GM23338 (cell line): ENCODE measurements at regions not wholly inside any gene's neighbourhood (a gene's known extent, or its start where the extent isn't known, plus 50 kb on each side); places are given as distances from the start of the nearest gene placed in this dataset.

ENCODE experiments used
- ATAC-seq: fragments of 200-7000 bp; cut with Tn5 transposase; 3 replicates; pipeline ENCODE4 v1.9.1; 2020
- DNase-seq: peaks from one replicate; pipeline ENCODE4 v3.0.0-alpha.2; 2015; ENCODE audit warnings: low spot score
- H2AFZ ChIP-seq: fragments of 200-600 bp; sonication (generic); 2 replicates; pipeline ENCODE4 v1.8.0; 2016; ENCODE audit warnings: antibody characterized with exemption, mild to moderate bottlenecking, moderate library complexity
- H3F3A ChIP-seq: fragments of 200-600 bp; sonication (generic); replicated peaks from 2 replicates; pipeline ENCODE4 v1.8.0; 2017; ENCODE audit warnings: antibody characterized with exemption, mixed run types, low read depth
- H3K27ac ChIP-seq: fragments of 200-600 bp; sonication (generic); 2 replicates; pipeline ENCODE4 v1.6.1; 2016; ENCODE audit warnings: low read depth
- H3K27me3 ChIP-seq: fragments of 200-600 bp; sonication (generic); 2 replicates; pipeline ENCODE4 v1.8.0; 2016; ENCODE audit warnings: mild to moderate bottlenecking, mixed run types, moderate library complexity; ENCODE audit not compliant: insufficient read depth
- H3K36me3 ChIP-seq: fragments of 200-600 bp; sonication (generic); 2 replicates; pipeline ENCODE4 v1.8.0; 2016; ENCODE audit warnings: mild to moderate bottlenecking; ENCODE audit not compliant: insufficient read depth
- H3K4me1 ChIP-seq: fragments of 200-600 bp; sonication (generic); 2 replicates; pipeline ENCODE4 v1.8.0; 2016; ENCODE audit warnings: mild to moderate bottlenecking, moderate library complexity; ENCODE audit not compliant: insufficient read depth
- H3K4me2 ChIP-seq: fragments of 200-600 bp; sonication (generic); 2 replicates; pipeline ENCODE4 v1.7.1; 2017; ENCODE audit warnings: mixed run types
- H3K4me3 ChIP-seq: fragments of 200-600 bp; sonication (generic); 2 replicates; pipeline ENCODE4 v1.6.1; 2016; ENCODE audit warnings: mixed run types
- H3K79me2 ChIP-seq: fragments of 200-600 bp; sonication (generic); replicated peaks from 2 replicates; pipeline ENCODE4 v1.8.0; 2017; ENCODE audit warnings: mild to moderate bottlenecking; ENCODE audit not compliant: insufficient read depth
- H3K9me2 ChIP-seq: fragments of 200-600 bp; sonication (generic); 2 replicates; pipeline ENCODE4 v1.8.0; 2017; ENCODE audit not compliant: insufficient read depth
- H4K20me1 ChIP-seq: fragments of 200-600 bp; sonication (generic); replicated peaks from 2 replicates; pipeline ENCODE4 v1.8.0; 2017; ENCODE audit warnings: mild to moderate bottlenecking; ENCODE audit not compliant: insufficient read depth
- H3K27ac Mint-ChIP-seq: 2 replicates; pipeline ENCODE4 v1.8.0; 2020; ENCODE audit warnings: inconsistent platforms, mild to moderate bottlenecking, moderate library complexity, mixed read lengths
- H3K27me3 Mint-ChIP-seq: 3 replicates; pipeline ENCODE4 v1.8.0; 2022; ENCODE audit warnings: low read depth, mild to moderate bottlenecking, moderate library complexity, mixed read lengths, inconsistent platforms; ENCODE audit not compliant: insufficient read depth, poor library complexity
- H3K36me3 Mint-ChIP-seq: 3 replicates; pipeline ENCODE4 v1.8.0; 2021; ENCODE audit warnings: low read depth, mild to moderate bottlenecking, inconsistent platforms, moderate library complexity, mixed read lengths
- H3K4me1 Mint-ChIP-seq: 3 replicates; pipeline ENCODE4 v1.8.0; 2020; ENCODE audit warnings: mild to moderate bottlenecking, inconsistent platforms, mixed read lengths
- H3K4me3 Mint-ChIP-seq: 3 replicates; pipeline ENCODE4 v1.8.0; 2021; ENCODE audit warnings: moderate library complexity, mild to moderate bottlenecking, inconsistent platforms, mixed read lengths
- H3K9me3 Mint-ChIP-seq: 3 replicates; pipeline ENCODE4 v1.8.0; 2020; ENCODE audit warnings: moderate library complexity, mild to moderate bottlenecking, inconsistent platforms, mixed read lengths
- CREB1 ChIP-seq: fragments of 250-450 bp; sonication (Bioruptor Pico); IDR thresholded peaks from 2 replicates; pipeline ENCODE4 v1.5.0; 2020; ENCODE audit warnings: low read depth, mild to moderate bottlenecking, moderate library complexity
- EZH2 ChIP-seq: fragments of 200-600 bp; sonication (generic); IDR thresholded peaks from one replicate; pipeline ENCODE4 v1.8.0; 2017; ENCODE audit warnings: antibody characterized with exemption, mild to moderate bottlenecking, low read depth; ENCODE audit not compliant: unreplicated experiment
- JUNB ChIP-seq: IDR thresholded peaks from one replicate; pipeline ENCODE4 v1.6.1; 2016; ENCODE audit warnings: antibody characterized with exemption; ENCODE audit not compliant: unreplicated experiment
- POLR2AphosphoS5 ChIP-seq: IDR thresholded peaks from 2 replicates; pipeline ENCODE4 v1.6.1; 2016; ENCODE audit warnings: antibody characterized with exemption, low read depth
- REST ChIP-seq: IDR thresholded peaks from one replicate; pipeline ENCODE4 v1.6.1; 2018; ENCODE audit warnings: antibody characterized with exemption; ENCODE audit not compliant: unreplicated experiment
- ZNF114 ChIP-seq: fragments of 250-450 bp; sonication (Bioruptor Pico); IDR thresholded peaks from 2 replicates; pipeline ENCODE4 v1.5.0; 2020; ENCODE audit warnings: mild to moderate bottlenecking, moderate library complexity
- TF ChIP-seq, protein P1 (sequence below): fragments of 250-450 bp; sonication (Bioruptor Pico); IDR thresholded peaks from 2 replicates; pipeline ENCODE4 v1.5.0; 2020; ENCODE audit warnings: mild to moderate bottlenecking, moderate library complexity

DNA sequence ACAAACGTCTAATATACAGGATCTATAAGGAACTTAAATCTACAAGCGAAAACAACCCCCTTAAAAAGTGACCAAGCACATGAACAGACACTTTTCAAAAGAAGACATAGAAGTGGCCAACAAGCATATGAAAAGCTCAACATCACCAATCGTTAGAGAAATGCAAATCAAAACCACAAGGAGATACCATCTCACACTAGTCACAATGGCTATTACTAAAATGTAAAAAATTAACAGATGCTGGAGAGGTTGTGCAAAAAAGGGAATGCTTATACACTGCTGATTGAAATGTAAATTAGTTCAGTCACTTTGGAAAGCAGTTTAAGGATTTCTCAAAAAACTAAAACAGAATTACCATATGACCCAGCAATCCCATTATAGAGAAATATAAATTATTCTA is 1148.5 kb upstream of the FAM98A start:
- TF ChIP-seq EZH2 (no peak), POLR2AphosphoS5 (no peak), ZNF114 (CRISPR knock-in tag) (no peak), REST (no peak), CREB1 (CRISPR knock-in tag) (no peak), JUNB (no peak)
- TF ChIP-seq, protein P1, sequence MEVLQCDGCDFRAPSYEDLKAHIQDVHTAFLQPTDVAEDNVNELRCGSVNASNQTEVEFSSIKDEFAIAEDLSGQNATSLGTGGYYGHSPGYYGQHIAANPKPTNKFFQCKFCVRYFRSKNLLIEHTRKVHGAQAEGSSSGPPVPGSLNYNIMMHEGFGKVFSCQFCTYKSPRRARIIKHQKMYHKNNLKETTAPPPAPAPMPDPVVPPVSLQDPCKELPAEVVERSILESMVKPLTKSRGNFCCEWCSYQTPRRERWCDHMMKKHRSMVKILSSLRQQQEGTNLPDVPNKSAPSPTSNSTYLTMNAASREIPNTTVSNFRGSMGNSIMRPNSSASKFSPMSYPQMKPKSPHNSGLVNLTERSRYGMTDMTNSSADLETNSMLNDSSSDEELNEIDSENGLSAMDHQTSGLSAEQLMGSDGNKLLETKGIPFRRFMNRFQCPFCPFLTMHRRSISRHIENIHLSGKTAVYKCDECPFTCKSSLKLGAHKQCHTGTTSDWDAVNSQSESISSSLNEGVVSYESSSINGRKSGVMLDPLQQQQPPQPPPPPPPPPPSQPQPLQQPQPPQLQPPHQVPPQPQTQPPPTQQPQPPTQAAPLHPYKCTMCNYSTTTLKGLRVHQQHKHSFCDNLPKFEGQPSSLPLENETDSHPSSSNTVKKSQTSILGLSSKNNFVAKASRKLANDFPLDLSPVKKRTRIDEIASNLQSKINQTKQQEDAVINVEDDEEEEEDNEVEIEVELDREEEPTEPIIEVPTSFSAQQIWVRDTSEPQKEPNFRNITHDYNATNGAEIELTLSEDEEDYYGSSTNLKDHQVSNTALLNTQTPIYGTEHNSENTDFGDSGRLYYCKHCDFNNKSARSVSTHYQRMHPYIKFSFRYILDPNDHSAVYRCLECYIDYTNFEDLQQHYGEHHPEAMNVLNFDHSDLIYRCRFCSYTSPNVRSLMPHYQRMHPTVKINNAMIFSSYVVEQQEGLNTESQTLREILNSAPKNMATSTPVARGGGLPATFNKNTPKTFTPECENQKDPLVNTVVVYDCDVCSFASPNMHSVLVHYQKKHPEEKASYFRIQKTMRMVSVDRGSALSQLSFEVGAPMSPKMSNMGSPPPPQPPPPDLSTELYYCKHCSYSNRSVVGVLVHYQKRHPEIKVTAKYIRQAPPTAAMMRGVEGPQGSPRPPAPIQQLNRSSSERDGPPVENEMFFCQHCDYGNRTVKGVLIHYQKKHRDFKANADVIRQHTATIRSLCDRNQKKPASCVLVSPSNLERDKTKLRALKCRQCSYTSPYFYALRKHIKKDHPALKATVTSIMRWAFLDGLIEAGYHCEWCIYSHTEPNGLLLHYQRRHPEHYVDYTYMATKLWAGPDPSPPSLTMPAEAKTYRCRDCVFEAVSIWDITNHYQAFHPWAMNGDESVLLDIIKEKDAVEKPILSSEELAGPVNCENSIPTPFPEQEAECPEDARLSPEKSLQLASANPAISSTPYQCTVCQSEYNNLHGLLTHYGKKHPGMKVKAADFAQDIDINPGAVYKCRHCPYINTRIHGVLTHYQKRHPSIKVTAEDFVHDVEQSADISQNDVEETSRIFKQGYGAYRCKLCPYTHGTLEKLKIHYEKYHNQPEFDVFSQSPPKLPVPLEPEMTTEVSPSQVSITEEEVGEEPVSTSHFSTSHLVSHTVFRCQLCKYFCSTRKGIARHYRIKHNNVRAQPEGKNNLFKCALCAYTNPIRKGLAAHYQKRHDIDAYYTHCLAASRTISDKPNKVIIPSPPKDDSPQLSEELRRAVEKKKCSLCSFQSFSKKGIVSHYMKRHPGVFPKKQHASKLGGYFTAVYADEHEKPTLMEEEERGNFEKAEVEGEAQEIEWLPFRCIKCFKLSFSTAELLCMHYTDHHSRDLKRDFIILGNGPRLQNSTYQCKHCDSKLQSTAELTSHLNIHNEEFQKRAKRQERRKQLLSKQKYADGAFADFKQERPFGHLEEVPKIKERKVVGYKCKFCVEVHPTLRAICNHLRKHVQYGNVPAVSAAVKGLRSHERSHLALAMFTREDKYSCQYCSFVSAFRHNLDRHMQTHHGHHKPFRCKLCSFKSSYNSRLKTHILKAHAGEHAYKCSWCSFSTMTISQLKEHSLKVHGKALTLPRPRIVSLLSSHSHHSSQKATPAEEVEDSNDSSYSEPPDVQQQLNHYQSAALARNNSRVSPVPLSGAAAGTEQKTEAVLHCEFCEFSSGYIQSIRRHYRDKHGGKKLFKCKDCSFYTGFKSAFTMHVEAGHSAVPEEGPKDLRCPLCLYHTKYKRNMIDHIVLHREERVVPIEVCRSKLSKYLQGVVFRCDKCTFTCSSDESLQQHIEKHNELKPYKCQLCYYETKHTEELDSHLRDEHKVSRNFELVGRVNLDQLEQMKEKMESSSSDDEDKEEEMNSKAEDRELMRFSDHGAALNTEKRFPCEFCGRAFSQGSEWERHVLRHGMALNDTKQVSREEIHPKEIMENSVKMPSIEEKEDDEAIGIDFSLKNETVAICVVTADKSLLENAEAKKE (CRISPR knock-in tag) = no peak
- Histone ChIP-seq H4K20me1 (no peaks in the 10 kb centered on the region), H3K4me3 (no peak overlapping the region), H3K79me2 (no peaks in the 10 kb centered on the region), H3K36me3 (no peaks in the 10 kb centered on the region), H3K9me2 (no peaks in the 10 kb centered on the region), H3K27me3 (no peaks in the 10 kb centered on the region), H3F3A (no peaks in the 10 kb centered on the region), H3K27ac (no peak overlapping the region), H3K4me2 (no peak overlapping the region), H3K4me1 (no peaks in the 10 kb centered on the region), H2AFZ (no peak overlapping the region)
- peaks cover 12% of the 10 kb centered on the region for H3K9me3 Mint-ChIP-seq
- no peak for ATAC-seq
- H3K27me3 Mint-ChIP-seq = no peaks in the 10 kb centered on the region
- no peak overlapping the region for H3K27ac Mint-ChIP-seq
- no peaks in the 10 kb centered on the region for H3K36me3 Mint-ChIP-seq
- no peak for DNase-seq
- H3K4me3 Mint-ChIP-seq = no peak overlapping the region
- H3K4me1 Mint-ChIP-seq = no peaks in the 10 kb centered on the region
